ENCODE measurements at regions not wholly inside any gene's neighbourhood (a gene's known extent, or its start where the extent isn't known, plus 50 kb on each side); places are given as distances from the start of the nearest gene placed in this dataset.

GRCh38 chr4:3845094-3845743 is 79.0 kb downstream of the ADRA2C start:
- H3K27ac ChIP-seq: no peak overlapping the region
- H3K27me3 ChIP-seq: no peaks in the 10 kb centered on the region
- no peak for TF ChIP-seq CTCF (IDR thresholded peaks at IDR 0.05 in 4 of 5, conservative IDR thresholded peaks at IDR 0.05 in 1 of 5)
- no peak for TF ChIP-seq POLR2A (IDR thresholded peaks at IDR 0.05)
- H3K9me3 ChIP-seq: no peaks in the 10 kb centered on the region
- no peak for DNase-seq
- intact Hi-C loops (cut with DNase I; ENCODE audit: low total_unique reads) (no loop called here), in situ Hi-C loops (cut with MboI; ENCODE audit: low sequenced_read_pairs in 4 of 4) (no loop called here)
- H3K4me3 ChIP-seq: no peak overlapping the region
- no peak for ATAC-seq
- H3K4me1 ChIP-seq: no peaks in the 10 kb centered on the region
- H3K36me3 ChIP-seq: no peaks in the 10 kb centered on the region

GRCh38 chr4:3845744-3846429 is 79.7 kb downstream of the ADRA2C start:
- Histone ChIP-seq H3K4me1 (no peaks in the 10 kb centered on the region), H3K36me3 (no peaks in the 10 kb centered on the region), H3K27ac (no peak overlapping the region), H3K4me3 (no peak overlapping the region), H3K27me3 (no peaks in the 10 kb centered on the region), H3K9me3 (no peaks in the 10 kb centered on the region)
- ATAC-seq: no peak
- in situ Hi-C loops (cut with MboI; ENCODE audit: low sequenced_read_pairs in 4 of 4) (no loop called here), intact Hi-C loops (cut with DNase I; ENCODE audit: low total_unique reads) (no loop called here)
- DNase-seq: no peak
- no peak for TF ChIP-seq POLR2A (IDR thresholded peaks at IDR 0.05)
- no peak for TF ChIP-seq CTCF (IDR thresholded peaks at IDR 0.05 in 4 of 5, conservative IDR thresholded peaks at IDR 0.05 in 1 of 5)

GRCh38 chr4:3847211-3847940 is 81.2 kb downstream of the ADRA2C start:
- Histone ChIP-seq H3K9me3 (no peaks in the 10 kb centered on the region), H3K27ac (no peak overlapping the region), H3K4me3 (no peak overlapping the region), H3K4me1 (no peaks in the 10 kb centered on the region), H3K36me3 (no peaks in the 10 kb centered on the region), H3K27me3 (no peaks in the 10 kb centered on the region)
- in situ Hi-C loops (cut with MboI; ENCODE audit: low sequenced_read_pairs in 4 of 4): no loop called here
- no peak for DNase-seq
- no peak for ATAC-seq
- TF ChIP-seq POLR2A (IDR thresholded peaks at IDR 0.05) (no peak), CTCF (IDR thresholded peaks at IDR 0.05 in 4 of 5, conservative IDR thresholded peaks at IDR 0.05 in 1 of 5) (no peak)
- intact Hi-C loops (cut with DNase I; ENCODE audit: low total_unique reads): no loop called here

GRCh38 chr4:3848323-3848722 is 82.1 kb downstream of the ADRA2C start:
- Histone ChIP-seq H3K27me3 (peaks cover 0 to 7% (median 0%) of the 10 kb centered on the region in 3 donors), H3K36me3 (no peaks in the 10 kb centered on the region), H3K9me3 (no peaks in the 10 kb centered on the region), H3K4me3 (no peak overlapping the region), H3K4me1 (no peaks in the 10 kb centered on the region), H3K27ac (no peak overlapping the region)
- no peak for TF ChIP-seq POLR2A (IDR thresholded peaks at IDR 0.05)
- no peak for TF ChIP-seq CTCF (IDR thresholded peaks at IDR 0.05 in 4 of 5, conservative IDR thresholded peaks at IDR 0.05 in 1 of 5)
- DNase-seq: no peak
- in situ Hi-C loops (cut with MboI; ENCODE audit: low sequenced_read_pairs in 4 of 4) (no loop called here), intact Hi-C loops (cut with DNase I; ENCODE audit: low total_unique reads) (no loop called here)
- no peak for ATAC-seq

Measured in gastrocnemius medialis (tissue), 4 donors.